ENCODE measurements at regions not wholly inside any gene's neighbourhood (a gene's known extent, or its start where the extent isn't known, plus 50 kb on each side); places are given as distances from the start of the nearest gene placed in this dataset.
A peak's percentile ranks its signal among the peaks of the same experiment; 100 is the strongest.

GRCh38 chr6:97726378-97726777, 443.4 kb upstream of the MMS22L start:
- no peak for DNase-seq (ENCODE audit: low read depth, low spot score)
- Histone ChIP-seq H3K9me3 (ENCODE audit: control insufficient read depth in 1 of 2, insufficient read depth in 1 of 2, low read depth in 1 of 2, low read length in 2 of 2) (no peaks in the 10 kb centered on the region), H4K20me1 (ENCODE audit: insufficient read depth) (no peaks in the 10 kb centered on the region), H3K27ac (ENCODE audit: low read depth, low read length) (no peak overlapping the region), H3K9me2 (ENCODE audit: insufficient read depth) (no peaks in the 10 kb centered on the region), H3K36me3 (ENCODE audit: control insufficient read depth in 1 of 2, insufficient read depth in 2 of 2, low read length in 2 of 2) (no peaks in the 10 kb centered on the region), H3K79me2 (ENCODE audit: insufficient read depth, low read length) (no peaks in the 10 kb centered on the region), H3K4me3 (replicated peaks in 1 of 2; ENCODE audit: low read depth in 1 of 2, low read length in 2 of 2) (no peak overlapping the region), H3K27me3 (ENCODE audit: insufficient read depth, low read length) (peaks cover 27% of the 10 kb centered on the region; the same call in 1 of the 2 replicates), H3K9ac (ENCODE audit: low read length) (no peak overlapping the region), H3K4me1 (ENCODE audit: control insufficient read depth in 1 of 2, insufficient read depth in 2 of 2, low read length in 2 of 2) (no peaks in the 10 kb centered on the region), H3K4me2 (ENCODE audit: low read length) (no peak overlapping the region), H2AFZ (ENCODE audit: low read depth, low read length, poor library complexity, severe bottlenecking) (no peak overlapping the region)
- POLR2A ChIA-PET, result no interaction called here
- CTCF ChIA-PET, result interaction anchor here (0.9 kb wide), 1 partner anchor 199 kb away, joined by 3 read pairs; no protein-coding TSS in a partner anchor
- no peak for ATAC-seq
- TF ChIP-seq CTCF (IDR thresholded peaks at IDR 0.05 in 2 of 3, conservative IDR thresholded peaks at IDR 0.05 in 1 of 3; ENCODE audit: borderline replicate concordance in 1 of 3, insufficient read depth in 1 of 3, low read depth in 2 of 3, low read length in 2 of 3), result peak in 1 of 3 experiments; percentile 15; a peak in 1 of 6 replicates
- peak; percentile 33 for TF ChIP-seq RAD21 (IDR thresholded peaks at IDR 0.05; ENCODE audit: low read depth)
- TF ChIP-seq ATF3 (IDR thresholded peaks at IDR 0.05), result no peak
- RAD21 ChIA-PET (ENCODE audit: low non-redundant PET in 1 of 2, low total read pairs in 2 of 2, uncharacterized antibody in 2 of 2, unreplicated experiment in 2 of 2), result no interaction called here
- intact Hi-C loops (cut with micrococcal nuclease), result no loop called here
- no TSS peak for BruUV-seq (replicated peaks)

- no peak overlapping the region for H3K9ac ChIP-seq (ENCODE audit: low read length)
- H3K4me3 ChIP-seq (replicated peaks in 1 of 2; ENCODE audit: low read depth in 1 of 2, low read length in 2 of 2), result no peak overlapping the region
- BruUV-seq (replicated peaks), result no TSS peak
- H2AFZ ChIP-seq (ENCODE audit: low read depth, low read length, poor library complexity, severe bottlenecking), result no peak overlapping the region
- no peaks in the 10 kb centered on the region for H3K79me2 ChIP-seq (ENCODE audit: insufficient read depth, low read length)
- no peak overlapping the region for H3K27ac ChIP-seq (ENCODE audit: low read depth, low read length)
- RAD21 ChIA-PET (ENCODE audit: low non-redundant PET in 1 of 2, low total read pairs in 2 of 2, uncharacterized antibody in 2 of 2, unreplicated experiment in 2 of 2), result no interaction called here
- no peaks in the 10 kb centered on the region for H3K9me2 ChIP-seq (ENCODE audit: insufficient read depth)
- ATAC-seq, result no peak
- no peaks in the 10 kb centered on the region for H3K36me3 ChIP-seq (ENCODE audit: control insufficient read depth in 1 of 2, insufficient read depth in 2 of 2, low read length in 2 of 2)
- H3K4me1 ChIP-seq (ENCODE audit: control insufficient read depth in 1 of 2, insufficient read depth in 2 of 2, low read length in 2 of 2), result no peaks in the 10 kb centered on the region
- TF ChIP-seq POLR2A (IDR thresholded peaks at IDR 0.05; ENCODE audit: borderline replicate concordance, extremely low read depth, insufficient read depth, insufficient read length) (no peak), YY1 (IDR thresholded peaks at IDR 0.05; ENCODE audit: extremely low read depth, insufficient replicate concordance, low read depth, low read length) (no peak), ZFX (IDR thresholded peaks at IDR 0.05) (no peak), SRF (IDR thresholded peaks at IDR 0.05; ENCODE audit: low read depth) (no peak), ZBTB33 (IDR thresholded peaks at IDR 0.05; ENCODE audit: extremely low read depth, insufficient replicate concordance, low read length) (no peak), FOSL1 (IDR thresholded peaks at IDR 0.05; ENCODE audit: low read depth) (no peak), EZH2 (IDR thresholded peaks at IDR 0.05) (no peak)
- H3K9me3 ChIP-seq (ENCODE audit: control insufficient read depth in 1 of 2, insufficient read depth in 1 of 2, low read depth in 1 of 2, low read length in 2 of 2), result no peaks in the 10 kb centered on the region
- POLR2A ChIA-PET, result no interaction called here
- H4K20me1 ChIP-seq (ENCODE audit: insufficient read depth), result no peaks in the 10 kb centered on the region
- DNase-seq (ENCODE audit: low read depth, low spot score), result no peak
- no peak overlapping the region for H3K4me2 ChIP-seq (ENCODE audit: low read length)
- H3K27me3 ChIP-seq (ENCODE audit: insufficient read depth, low read length), result peaks cover 44% of the 10 kb centered on the region
- CTCF ChIA-PET, result no interaction called here
- intact Hi-C loops (cut with micrococcal nuclease), result no loop called here
These were observed 449.0 kb upstream of the MMS22L start for GRCh38 chr6:97732045-97732444.

Data from HCT116 (cell line).